Neural cell (in vitro differentiated cells): ENCODE measurements at regions not wholly inside any gene's neighbourhood (a gene's known extent, or its start where the extent isn't known, plus 50 kb on each side); places are given as distances from the start of the nearest gene placed in this dataset.

Source experiments
- H2AFZ ChIP-seq: fragments of 200-600, 300-800 bp; sonication (generic), shearing (Covaris generic); 2 replicates; pipeline ENCODE4 v1.6.0; 2014; ENCODE audit warnings: low read depth, mild to moderate bottlenecking, antibody characterized with exemption, low read length, moderate library complexity
- H3F3A ChIP-seq: fragments of 200-600 bp; shearing (Covaris generic); 2 replicates; pipeline ENCODE4 v1.6.1; 2016; ENCODE audit warnings: mild to moderate bottlenecking, moderate library complexity, mixed read lengths, antibody characterized with exemption, low read length; ENCODE audit not compliant: insufficient read depth, poor library complexity, severe bottlenecking
- H3K27ac ChIP-seq: fragments of 200-600, 300-800 bp; sonication (generic), shearing (Covaris generic); 2 replicates; pipeline ENCODE4 v1.5.1; 2014; ENCODE audit warnings: mild to moderate bottlenecking, low read length, moderate library complexity
- H3K27me3 ChIP-seq: fragments of 300-800, 200-600 bp; sonication (generic), shearing (Covaris generic); 2 replicates; pipeline ENCODE4 v1.6.0; 2014; ENCODE audit warnings: mild to moderate bottlenecking, low read depth, low read length, moderate library complexity; ENCODE audit not compliant: insufficient read depth
- H3K36me3 ChIP-seq: fragments of 300-800, 200-600 bp; sonication (generic), shearing (Covaris generic); 2 replicates; pipeline ENCODE4 v1.5.1; 2014; ENCODE audit warnings: mild to moderate bottlenecking, antibody characterized with exemption, low read length, moderate library complexity; ENCODE audit not compliant: insufficient read depth
- H3K4me2 ChIP-seq: fragments of 300-800, 200-600 bp; sonication (generic), shearing (Covaris generic); 2 replicates; pipeline ENCODE4 v1.6.0; 2014; ENCODE audit warnings: mild to moderate bottlenecking, low read length
- H3K4me3 ChIP-seq: fragments of 300-800, 200-600 bp; sonication (generic), shearing (Covaris generic); 2 replicates; pipeline ENCODE4 v1.5.1; 2014; ENCODE audit warnings: mild to moderate bottlenecking, low read length, moderate library complexity
- H3K79me2 ChIP-seq: fragments of 200-600 bp; shearing (Covaris generic); replicated peaks from 2 replicates; pipeline ENCODE4 v1.6.0; 2014; ENCODE audit warnings: mild to moderate bottlenecking, low read length, moderate library complexity; ENCODE audit not compliant: insufficient read depth
- H3K9ac ChIP-seq: fragments of 300-800, 200-600 bp; sonication (generic), shearing (Covaris generic); 2 replicates; pipeline ENCODE4 v1.6.1; 2016; ENCODE audit warnings: mild to moderate bottlenecking, low read length, mixed read lengths
- H3K9me2 ChIP-seq: fragments of 200-600 bp; shearing (Covaris generic); 2 replicates; pipeline ENCODE4 v1.6.1; 2016; ENCODE audit warnings: mild to moderate bottlenecking, low read length, mixed read lengths; ENCODE audit not compliant: insufficient read depth
- H3K9me3 ChIP-seq: fragments of 200-600, 300-800 bp; sonication (generic), shearing (Covaris generic); 2 replicates; pipeline ENCODE4 v1.6.1; 2016; ENCODE audit warnings: mild to moderate bottlenecking, mixed run types, low read length, moderate library complexity, mixed read lengths
- H4K20me1 ChIP-seq: fragments of 200-600 bp; shearing (Covaris generic); 2 replicates; pipeline ENCODE4 v1.6.1; 2016; ENCODE audit warnings: mild to moderate bottlenecking, mixed run types; ENCODE audit not compliant: insufficient read depth
- CTCF ChIP-seq: fragments of 450-650 bp; IDR thresholded peaks from 2 replicates; pipeline ENCODE4 v1.5.1; 2014; ENCODE audit warnings: antibody characterized with exemption, mild to moderate bottlenecking, moderate library complexity; ENCODE audit not compliant: poor library complexity, severe bottlenecking
- EP300 ChIP-seq: fragments of 450-650 bp; conservative IDR thresholded peaks from 2 replicates; pipeline ENCODE4 v1.6.1; 2014; ENCODE audit warnings: antibody characterized with exemption, mild to moderate bottlenecking, moderate library complexity; ENCODE audit not compliant: poor library complexity, severe bottlenecking
- EZH2 ChIP-seq: fragments of 200-600, 300-800 bp; shearing (Covaris generic), sonication (generic); IDR thresholded peaks from 2 replicates; pipeline ENCODE4 v1.6.1; 2014; ENCODE audit warnings: antibody characterized with exemption, low read length, borderline replicate concordance, mild to moderate bottlenecking; ENCODE audit not compliant: insufficient read depth, poor library complexity, severe bottlenecking
- MXI1 ChIP-seq: fragments of 450-650 bp; conservative IDR thresholded peaks from 2 replicates; pipeline ENCODE4 v1.6.1; 2014; ENCODE audit warnings: antibody characterized with exemption, mild to moderate bottlenecking; ENCODE audit not compliant: poor library complexity, severe bottlenecking
- POLR2AphosphoS5 ChIP-seq: IDR thresholded peaks from 2 replicates; pipeline ENCODE4 v1.6.1; 2012
- RAD21 ChIP-seq: fragments of 450-650 bp; conservative IDR thresholded peaks from 2 replicates; pipeline ENCODE4 v1.6.1; 2014; ENCODE audit warnings: antibody characterized with exemption, mild to moderate bottlenecking, moderate library complexity
- REST ChIP-seq: IDR thresholded peaks from 2 replicates; pipeline ENCODE4 v1.6.1; 2012; ENCODE audit warnings: borderline replicate concordance
- SMC3 ChIP-seq: fragments of 450-650 bp; conservative IDR thresholded peaks from 2 replicates; pipeline ENCODE4 v1.6.1; 2014; ENCODE audit warnings: antibody characterized with exemption, mild to moderate bottlenecking, moderate library complexity; ENCODE audit not compliant: poor library complexity
- TAF1 ChIP-seq: IDR thresholded peaks from 2 replicates; pipeline ENCODE4 v1.6.1; 2012; ENCODE audit warnings: low read depth

- no peaks in the 10 kb centered on the region for H3K79me2 ChIP-seq
- TF ChIP-seq POLR2AphosphoS5 (no peak), EP300 (no peak), TAF1 (no peak), SMC3 (no peak), RAD21 (no peak), REST (no peak), CTCF (no peak), EZH2 (no peak)
- no peaks in the 10 kb centered on the region for H3K9me2 ChIP-seq
- no peaks in the 10 kb centered on the region for H3K27me3 ChIP-seq
- no peak overlapping the region for H3K27ac ChIP-seq
- no peaks in the 10 kb centered on the region for H3K9me3 ChIP-seq
- H3K4me3 ChIP-seq: no peak overlapping the region
- no peaks in the 10 kb centered on the region for H4K20me1 ChIP-seq
- H3F3A ChIP-seq: no peaks in the 10 kb centered on the region
- H3K4me2 ChIP-seq: no peak overlapping the region
- H2AFZ ChIP-seq: no peak overlapping the region
- H3K9ac ChIP-seq: no peak overlapping the region
- no peaks in the 10 kb centered on the region for H3K36me3 ChIP-seq
These were observed 70.2 kb upstream of the BRWD3 start for GRCh38 chrX:80879916-80880315.

- Histone ChIP-seq H3K9me3 (no peaks in the 10 kb centered on the region), H3K9ac (no peak overlapping the region), H3K27me3 (no peaks in the 10 kb centered on the region), H3K27ac (no peak overlapping the region), H3K4me3 (no peak overlapping the region), H3F3A (no peaks in the 10 kb centered on the region), H4K20me1 (no peaks in the 10 kb centered on the region), H3K4me2 (no peak overlapping the region), H3K36me3 (no peaks in the 10 kb centered on the region), H3K79me2 (no peaks in the 10 kb centered on the region), H3K9me2 (no peaks in the 10 kb centered on the region), H2AFZ (no peak overlapping the region)
- no peak for TF ChIP-seq EP300
- TF ChIP-seq SMC3: no peak
These were observed 69.5 kb upstream of the BRWD3 start for GRCh38 chrX:80879143-80879542.

- no peaks in the 10 kb centered on the region for H4K20me1 ChIP-seq
- H3K9me3 ChIP-seq: no peaks in the 10 kb centered on the region
- H3K36me3 ChIP-seq: no peaks in the 10 kb centered on the region
- no peaks in the 10 kb centered on the region for H3F3A ChIP-seq
- H3K4me2 ChIP-seq: no peak overlapping the region
- no peaks in the 10 kb centered on the region for H3K27me3 ChIP-seq
- H3K4me3 ChIP-seq: no peak overlapping the region
- TF ChIP-seq RAD21 (peak; percentile 68), MXI1 (no peak), SMC3 (peak; percentile 63), CTCF (peak; percentile 62), POLR2AphosphoS5 (no peak), EZH2 (no peak), EP300 (no peak)
- H3K79me2 ChIP-seq: no peaks in the 10 kb centered on the region
- H3K9ac ChIP-seq: no peak overlapping the region
- H3K27ac ChIP-seq: no peak overlapping the region
- H3K9me2 ChIP-seq: no peaks in the 10 kb centered on the region
- no peak overlapping the region for H2AFZ ChIP-seq
These were observed 67.2 kb upstream of the BRWD3 start for GRCh38 chrX:80876877-80877276.
